Stimulated activated naive CD4-positive, alpha-beta T cell treated with Interleukin-2 at 50 U/mL for 16 hours (primary cell): ENCODE measurements at regions not wholly inside any gene's neighbourhood (a gene's known extent, or its start where the extent isn't known, plus 50 kb on each side); places are given as distances from the start of the nearest gene placed in this dataset.
"Not testable (repeated sequence)": the region's sequence is repeated elsewhere in the genome, so short reads cannot be mapped to it uniquely, and the experiment has no call there.

Experiments used
- DNase-seq: peaks from one replicate; lab custom pipeline; 2025; lab: John Stamatoyannopoulos, UW

GRCh38 chr5:155512329-155512728 is 498.8 kb downstream of the KIF4B start:
- no peak for DNase-seq

GRCh38 chr5:155514105-155514563 is 500.6 kb downstream of the KIF4B start:
- DNase-seq = no peak

GRCh38 chr5:155522540-155522939 is 509.0 kb downstream of the KIF4B start:
- no peak for DNase-seq

GRCh38 chr5:155529362-155529761 is 515.8 kb downstream of the KIF4B start:
- DNase-seq = no peak

GRCh38 chr5:155530046-155530445 is 516.5 kb downstream of the KIF4B start:
- no peak for DNase-seq

- no peak for DNase-seq
Measured at GRCh38 chr5:155532621-155533311, 519.2 kb downstream of the KIF4B start.

GRCh38 chr5:155540000-155540595 is 526.5 kb downstream of the KIF4B start:
- no peak for DNase-seq

GRCh38 chr5:155546075-155546474 is 532.5 kb downstream of the KIF4B start:
- DNase-seq = no peak

GRCh38 chr5:155554500-155554899 is 540.9 kb downstream of the KIF4B start:
- no peak for DNase-seq

- DNase-seq = no peak
Measured at GRCh38 chr5:155556222-155556621, 542.7 kb downstream of the KIF4B start.

- DNase-seq = no peak
Measured at GRCh38 chr5:155556700-155557099, 543.1 kb downstream of the KIF4B start.

GRCh38 chr5:155562158-155562557 is 548.6 kb downstream of the KIF4B start:
- no peak for DNase-seq

- DNase-seq = no peak
Measured at GRCh38 chr5:155564541-155564940, 551.0 kb downstream of the KIF4B start.

GRCh38 chr5:155575861-155576260 is 562.3 kb downstream of the KIF4B start:
- no peak for DNase-seq

GRCh38 chr5:155586808-155587207 is 573.3 kb downstream of the KIF4B start:
- not testable (repeated sequence) for DNase-seq

- DNase-seq = no peak
Measured at GRCh38 chr5:155587458-155587857, 573.9 kb downstream of the KIF4B start.

GRCh38 chr5:155591273-155591672 is 577.7 kb downstream of the KIF4B start:
- DNase-seq = no peak

GRCh38 chr5:155594270-155594669 is 580.7 kb downstream of the KIF4B start:
- DNase-seq = no peak

GRCh38 chr5:155595791-155596190 is 582.2 kb downstream of the KIF4B start:
- DNase-seq = no peak

- no peak for DNase-seq
Measured at GRCh38 chr5:155598552-155598951, 585.0 kb downstream of the KIF4B start.

- no peak for DNase-seq
Measured at GRCh38 chr5:155605920-155606319, 592.4 kb downstream of the KIF4B start.

GRCh38 chr5:155616779-155617392 is 603.3 kb downstream of the KIF4B start:
- DNase-seq = no peak

GRCh38 chr5:155619688-155620087 is 606.1 kb downstream of the KIF4B start:
- DNase-seq = no peak
